ENCODE measurements at regions not wholly inside any gene's neighbourhood (a gene's known extent, or its start where the extent isn't known, plus 50 kb on each side); places are given as distances from the start of the nearest gene placed in this dataset.

- no peak for TF ChIP-seq CTCF (conservative IDR thresholded peaks at IDR 0.05; ENCODE audit: low read depth, low read length)
- TF ChIP-seq EZH2 (IDR thresholded peaks at IDR 0.05; ENCODE audit: borderline replicate concordance, low read depth, low read length, poor library complexity, severe bottlenecking), result no peak
Observed at GRCh38 chr19:30133803-30134202, 191.8 kb downstream of the URI1 start.
